Keratinocyte (primary cell): ENCODE measurements at regions not wholly inside any gene's neighbourhood (a gene's known extent, or its start where the extent isn't known, plus 50 kb on each side); places are given as distances from the start of the nearest gene placed in this dataset.

Source experiments
- DNase-seq: peaks from one replicate; pipeline ENCODE4 v3.0.0-alpha.2; 2011; ENCODE audit warnings: low read depth, missing footprints, low spot score
- FAIRE-seq: peaks from 2 replicates; lab custom pipeline; 2011; peaks lifted over from hg19 to GRCh38; lab: Jason Lieb, UNC
- H2AFZ ChIP-seq: 2 replicates; pipeline ENCODE4 v1.6.0; 2012; ENCODE audit warnings: low read length, control low read depth, inconsistent platforms; ENCODE audit not compliant: control insufficient read depth
- H3K27ac ChIP-seq: 2 replicates; pipeline ENCODE4 v1.5.1; 2011; ENCODE audit warnings: low read length; ENCODE audit not compliant: control insufficient read depth, insufficient read depth
- H3K27me3 ChIP-seq: 3 replicates; pipeline ENCODE4 v1.6.0; 2011; ENCODE audit warnings: low read length; ENCODE audit not compliant: control insufficient read depth, insufficient read depth; ENCODE audit errors: extremely low read depth
- H3K36me3 ChIP-seq, 2 experiments: 2 replicates in 1 of 2; 3 replicates in 1 of 2; pipeline ENCODE4 v1.5.1; 2011; ENCODE audit warnings: low read length in 2 of 2, mild to moderate bottlenecking in 1 of 2; ENCODE audit not compliant: control insufficient read depth in 2 of 2, insufficient read depth in 2 of 2; ENCODE audit errors: extremely low read depth in 1 of 2
- H3K4me1 ChIP-seq: 3 replicates; pipeline ENCODE4 v1.5.1; 2011; ENCODE audit warnings: low read length; ENCODE audit not compliant: control insufficient read depth, insufficient read depth; ENCODE audit errors: extremely low read depth
- H3K4me2 ChIP-seq: 3 replicates; pipeline ENCODE4 v1.6.0; 2011; ENCODE audit warnings: low read depth, low read length; ENCODE audit not compliant: control insufficient read depth, insufficient read depth; ENCODE audit errors: extremely low read depth
- H3K4me3 ChIP-seq, 3 experiments: fragments of 200-600 bp in 1 of 3; sonication (generic) in 1 of 3; 2 replicates in 2 of 3; 3 replicates in 1 of 3; pipeline ENCODE4 v1.5.1; 2011 to 2016; ENCODE audit warnings: low read length in 3 of 3, mild to moderate bottlenecking in 3 of 3, control low read depth in 2 of 3, inconsistent platforms in 1 of 3, low read depth in 1 of 3, mixed read lengths in 1 of 3, mixed run types in 1 of 3, moderate library complexity in 1 of 3; ENCODE audit not compliant: control insufficient read depth in 2 of 3, insufficient read depth in 2 of 3; ENCODE audit errors: extremely low read depth in 1 of 3
- H3K79me2 ChIP-seq: 2 replicates; pipeline ENCODE4 v1.6.0; 2012; ENCODE audit warnings: low read length; ENCODE audit not compliant: control insufficient read depth, insufficient read depth
- H3K9ac ChIP-seq: 3 replicates; pipeline ENCODE4 v1.6.0; 2011; ENCODE audit warnings: low read length; ENCODE audit not compliant: control insufficient read depth, insufficient read depth; ENCODE audit errors: extremely low read depth
- H3K9me1 ChIP-seq: 3 replicates; pipeline ENCODE4 v1.6.0; 2011; ENCODE audit warnings: low read length; ENCODE audit not compliant: control insufficient read depth, insufficient read depth; ENCODE audit errors: extremely low read depth
- H3K9me3 ChIP-seq: 2 replicates; pipeline ENCODE4 v1.5.1; 2012; ENCODE audit warnings: low read depth, low read length; ENCODE audit not compliant: control insufficient read depth
- H4K20me1 ChIP-seq: 3 replicates; pipeline ENCODE4 v1.6.0; 2011; ENCODE audit warnings: low read length; ENCODE audit not compliant: control insufficient read depth, insufficient read depth; ENCODE audit errors: extremely low read depth
- CTCF ChIP-seq, 3 experiments: IDR thresholded peaks in 1 of 3; conservative IDR thresholded peaks in 1 of 3; optimal IDR thresholded peaks in 1 of 3; 2 replicates in 2 of 3; 3 replicates in 1 of 3; pipeline versions ENCODE3 to v1.5.1; 2011; ENCODE audit warnings: low read length in 3 of 3, mild to moderate bottlenecking in 3 of 3, moderate library complexity in 2 of 3, control low read depth in 1 of 3, inconsistent platforms in 1 of 3; ENCODE audit not compliant: insufficient read depth in 2 of 3; ENCODE audit errors: extremely low read depth in 1 of 3
- EZH2 ChIP-seq: IDR thresholded peaks from one replicate; pipeline ENCODE4 v1.6.1; 2012; ENCODE audit warnings: inconsistent platforms, mild to moderate bottlenecking, low read length, moderate library complexity
- dilution Hi-C: fragments of 300-500 bp; cut with MboI; formaldehyde crosslinking; loops from one replicate; pipeline ENCODE4 v1.7.0; 2020; ENCODE audit warnings: low sequenced_read_pairs; ENCODE audit not compliant: extremely low pct_ligation_motif_present

GRCh38 chr3:22392859-22393258 is 641.8 kb upstream of the ZNF385D start:
- H3K9ac ChIP-seq, result no peak overlapping the region
- H3K9me1 ChIP-seq, result no peaks in the 10 kb centered on the region
- H3K4me3 ChIP-seq, result no peak overlapping the region
- no peaks in the 10 kb centered on the region for H3K79me2 ChIP-seq
- no peak for TF ChIP-seq CTCF (optimal IDR thresholded peaks at IDR 0.05 in 1 of 3, IDR thresholded peaks at IDR 0.05 in 1 of 3, conservative IDR thresholded peaks at IDR 0.05 in 1 of 3; ENCODE audit: extremely low read depth in 1 of 3, insufficient read depth in 2 of 3, low read length in 3 of 3)
- no peak for TF ChIP-seq EZH2
- H3K9me3 ChIP-seq, result no peaks in the 10 kb centered on the region
- H2AFZ ChIP-seq, result no peak overlapping the region
- H3K4me2 ChIP-seq, result no peak overlapping the region
- H3K36me3 ChIP-seq, result no peaks in the 10 kb centered on the region
- H3K27me3 ChIP-seq, result no peaks in the 10 kb centered on the region
- dilution Hi-C loops, result no loop called here
- no peaks in the 10 kb centered on the region for H3K4me1 ChIP-seq
- H3K27ac ChIP-seq, result no peak overlapping the region
- no peaks in the 10 kb centered on the region for H4K20me1 ChIP-seq
- DNase-seq (no peak), FAIRE-seq (no peak)

- TF ChIP-seq CTCF (optimal IDR thresholded peaks at IDR 0.05 in 1 of 3, IDR thresholded peaks at IDR 0.05 in 1 of 3, conservative IDR thresholded peaks at IDR 0.05 in 1 of 3; ENCODE audit: extremely low read depth in 1 of 3, insufficient read depth in 2 of 3, low read length in 3 of 3) (no peak), EZH2 (no peak)
- no peak for DNase-seq
- no peak overlapping the region for H2AFZ ChIP-seq
- H3K79me2 ChIP-seq, result no peaks in the 10 kb centered on the region
- no peaks in the 10 kb centered on the region for H3K9me3 ChIP-seq
- dilution Hi-C loops, result no loop called here
- FAIRE-seq, result no peak
- H4K20me1 ChIP-seq, result no peaks in the 10 kb centered on the region
- H3K4me1 ChIP-seq, result no peaks in the 10 kb centered on the region
- H3K27me3 ChIP-seq, result no peaks in the 10 kb centered on the region
- H3K9me1 ChIP-seq, result no peaks in the 10 kb centered on the region
- H3K4me2 ChIP-seq, result no peak overlapping the region
- H3K9ac ChIP-seq, result no peak overlapping the region
- no peaks in the 10 kb centered on the region for H3K36me3 ChIP-seq
- no peak overlapping the region for H3K4me3 ChIP-seq
- H3K27ac ChIP-seq, result no peak overlapping the region
Observed at GRCh38 chr3:22399566-22399965, 648.6 kb upstream of the ZNF385D start.
